Medulla oblongata (tissue), 1 donor: ENCODE measurements at regions not wholly inside any gene's neighbourhood (a gene's known extent, or its start where the extent isn't known, plus 50 kb on each side); places are given as distances from the start of the nearest gene placed in this dataset.
"Not testable (repeated sequence)": the region's sequence is repeated elsewhere in the genome, so short reads cannot be mapped to it uniquely, and the experiment has no call there.

Experiments used
- DNase-seq: peaks from one replicate; pipeline ENCODE4 v3.0.0-alpha.2; 2015; ENCODE audit errors: extremely low spot score

- no peak for DNase-seq
Measured at GRCh38 chr12:105481392-105482300, 151.2 kb downstream of the C12orf75 start.

- DNase-seq, result no peak
Measured at GRCh38 chr12:105482951-105483350, 152.5 kb downstream of the C12orf75 start.

- no peak for DNase-seq
Measured at GRCh38 chr12:105483691-105484090, 153.2 kb downstream of the C12orf75 start.

- DNase-seq, result no peak
Measured at GRCh38 chr12:105485321-105485910, 154.9 kb downstream of the C12orf75 start.

- no peak for DNase-seq
Measured at GRCh38 chr12:105485921-105486320, 155.4 kb downstream of the C12orf75 start.

- no peak for DNase-seq
Measured at GRCh38 chr12:105487963-105488362, 157.5 kb downstream of the C12orf75 start.

- DNase-seq, result no peak
Measured at GRCh38 chr12:105492591-105493545, 162.4 kb downstream of the C12orf75 start.

- DNase-seq, result no peak
Measured at GRCh38 chr12:105499205-105499604, 168.7 kb downstream of the C12orf75 start.

GRCh38 chr12:105500676-105501075 is 170.2 kb downstream of the C12orf75 start:
- DNase-seq, result not testable (repeated sequence)

- DNase-seq, result no peak
Measured at GRCh38 chr12:105502426-105502930, 172.0 kb downstream of the C12orf75 start.

GRCh38 chr12:105503619-105504018 is 173.1 kb downstream of the C12orf75 start:
- no peak for DNase-seq

GRCh38 chr12:105504286-105504685 is 173.8 kb downstream of the C12orf75 start:
- no peak for DNase-seq

- DNase-seq, result no peak
Measured at GRCh38 chr12:105506678-105507310, 176.3 kb downstream of the C12orf75 start.

GRCh38 chr12:105507311-105508038 is 177.0 kb downstream of the C12orf75 start:
- no peak for DNase-seq

GRCh38 chr12:105508096-105508495 is 177.6 kb downstream of the C12orf75 start:
- no peak for DNase-seq

GRCh38 chr12:105510526-105510925 is 180.0 kb downstream of the C12orf75 start:
- DNase-seq, result no peak

- not testable (repeated sequence) for DNase-seq
Measured at GRCh38 chr12:105512861-105513260, 182.4 kb downstream of the C12orf75 start.

GRCh38 chr12:105522166-105522825 is 191.8 kb downstream of the C12orf75 start:
- DNase-seq, result no peak

- DNase-seq, result no peak
Measured at GRCh38 chr12:105523164-105524057, 192.9 kb downstream of the C12orf75 start.
